Activated naive CD8-positive, alpha-beta T cell (primary cell): ENCODE measurements at regions not wholly inside any gene's neighbourhood (a gene's known extent, or its start where the extent isn't known, plus 50 kb on each side); places are given as distances from the start of the nearest gene placed in this dataset.
"Not testable (repeated sequence)": the region's sequence is repeated elsewhere in the genome, so short reads cannot be mapped to it uniquely, and the experiment has no call there.

ENCODE experiments used
- H3K27ac Mint-ChIP-seq: one replicate; pipeline ENCODE4 v1.8.0; 2021; ENCODE audit warnings: mixed read lengths
- H3K27me3 Mint-ChIP-seq: one replicate; pipeline ENCODE4 v1.8.0; 2021; ENCODE audit warnings: mixed read lengths
- H3K36me3 Mint-ChIP-seq: one replicate; pipeline ENCODE4 v1.8.0; 2021; ENCODE audit warnings: mixed read lengths
- H3K4me1 Mint-ChIP-seq: one replicate; pipeline ENCODE4 v1.8.0; 2021; ENCODE audit warnings: low read depth, mixed read lengths
- H3K4me3 Mint-ChIP-seq: one replicate; pipeline ENCODE4 v1.8.0; 2021; ENCODE audit warnings: mild to moderate bottlenecking, mixed read lengths
- H3K9me3 Mint-ChIP-seq: one replicate; pipeline ENCODE4 v1.8.0; 2021; ENCODE audit warnings: low read depth, mixed read lengths

DNA sequence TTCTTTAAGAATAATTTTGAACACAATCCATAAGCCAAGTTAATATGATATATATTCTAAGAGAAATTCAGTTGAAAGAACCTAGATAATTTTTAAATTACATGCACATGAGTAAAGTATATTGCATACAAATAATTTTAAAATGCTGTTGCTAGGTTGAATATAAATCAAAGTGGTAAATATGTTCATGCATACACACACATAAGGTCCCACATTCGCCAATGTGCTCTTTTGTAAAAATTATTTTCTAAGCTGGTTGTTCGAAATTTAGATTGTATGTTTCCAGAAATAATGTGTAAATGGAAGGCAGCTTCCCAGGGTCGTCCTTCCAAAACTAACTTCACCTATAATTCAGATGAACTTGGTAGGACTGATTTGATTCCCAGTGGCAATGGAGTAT lies 173.7 kb upstream of the CCDC196 start:
- Mint-ChIP-seq H3K9me3 (peaks cover 4% of the 10 kb centered on the region), H3K4me3 (no peak overlapping the region), H3K4me1 (no peaks in the 10 kb centered on the region), H3K27ac (no peak overlapping the region), H3K36me3 (peaks cover 14% of the 10 kb centered on the region), H3K27me3 (no peaks in the 10 kb centered on the region)

DNA sequence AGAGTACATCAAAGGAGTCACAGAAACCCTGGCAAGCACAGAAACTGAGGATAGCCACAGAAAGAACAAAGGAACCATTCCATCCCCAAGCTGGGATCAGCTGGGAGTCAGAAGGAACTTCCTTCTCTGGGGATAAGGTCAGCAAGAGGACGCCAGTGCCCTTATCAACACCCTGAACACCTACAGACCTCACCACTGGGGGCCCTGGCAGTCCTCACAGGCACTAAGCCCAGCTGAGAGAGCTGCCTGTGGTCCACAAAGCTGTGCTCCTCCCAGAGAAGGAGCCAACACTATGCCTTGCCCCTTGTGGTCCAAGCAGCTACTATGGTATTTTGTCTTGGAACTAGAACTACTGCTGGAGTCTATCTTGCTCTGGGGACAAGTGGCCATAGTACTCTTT lies 171.1 kb upstream of the CCDC196 start:
- H3K4me3 Mint-ChIP-seq: no peak overlapping the region
- H3K36me3 Mint-ChIP-seq: peaks cover 17% of the 10 kb centered on the region
- no peaks in the 10 kb centered on the region for H3K27me3 Mint-ChIP-seq
- peaks cover 21% of the 10 kb centered on the region for H3K9me3 Mint-ChIP-seq
- no peaks in the 10 kb centered on the region for H3K4me1 Mint-ChIP-seq
- no peak overlapping the region for H3K27ac Mint-ChIP-seq

DNA sequence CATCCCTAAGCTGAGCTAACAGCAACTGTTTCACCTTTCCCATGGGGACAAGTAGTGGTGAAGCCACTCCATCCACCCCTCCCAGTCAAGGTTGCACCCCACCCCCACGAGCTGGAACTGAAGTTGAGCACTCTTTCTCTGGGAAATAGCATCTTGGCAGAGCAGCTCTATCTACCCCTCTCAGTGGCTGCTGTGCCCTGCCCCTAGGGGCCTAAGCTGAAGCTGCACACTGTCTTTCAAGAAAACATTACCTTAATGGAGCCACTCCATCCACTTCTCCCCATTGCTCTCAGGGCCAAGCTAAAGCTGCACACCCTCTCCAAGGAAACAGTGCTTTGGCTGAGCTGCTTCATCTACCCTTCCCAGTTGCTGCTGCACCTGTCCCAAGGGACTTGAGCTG lies 170.6 kb upstream of the CCDC196 start:
- no peaks in the 10 kb centered on the region for H3K27me3 Mint-ChIP-seq
- H3K4me3 Mint-ChIP-seq: no peak overlapping the region
- no peak overlapping the region for H3K27ac Mint-ChIP-seq
- no peaks in the 10 kb centered on the region for H3K4me1 Mint-ChIP-seq
- peaks cover 17% of the 10 kb centered on the region for H3K36me3 Mint-ChIP-seq
- peaks cover 21% of the 10 kb centered on the region for H3K9me3 Mint-ChIP-seq

DNA sequence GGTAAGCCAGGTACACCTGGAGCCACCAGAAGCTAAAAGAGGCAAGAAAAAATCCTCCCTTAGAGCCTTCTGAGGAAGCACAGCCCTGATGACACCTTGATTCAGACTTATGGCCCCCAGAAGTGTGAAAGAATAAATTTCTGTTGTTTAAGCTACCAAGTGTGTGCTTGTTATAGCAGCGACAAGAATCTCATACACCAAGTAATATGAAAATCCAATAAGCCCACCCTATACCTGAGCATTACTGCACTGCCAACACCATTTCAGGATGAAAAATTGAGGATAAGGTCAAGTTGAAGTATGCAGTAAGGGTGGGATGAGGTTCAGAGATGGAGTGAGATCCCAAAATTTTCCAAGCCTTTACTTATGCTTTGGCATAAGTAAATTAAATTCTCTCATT lies 163.6 kb upstream of the CCDC196 start:
- Mint-ChIP-seq H3K9me3 (peaks cover 20% of the 10 kb centered on the region), H3K27ac (no peak overlapping the region), H3K4me1 (no peaks in the 10 kb centered on the region), H3K36me3 (peaks cover 15% of the 10 kb centered on the region), H3K27me3 (no peaks in the 10 kb centered on the region), H3K4me3 (no peak overlapping the region)

DNA sequence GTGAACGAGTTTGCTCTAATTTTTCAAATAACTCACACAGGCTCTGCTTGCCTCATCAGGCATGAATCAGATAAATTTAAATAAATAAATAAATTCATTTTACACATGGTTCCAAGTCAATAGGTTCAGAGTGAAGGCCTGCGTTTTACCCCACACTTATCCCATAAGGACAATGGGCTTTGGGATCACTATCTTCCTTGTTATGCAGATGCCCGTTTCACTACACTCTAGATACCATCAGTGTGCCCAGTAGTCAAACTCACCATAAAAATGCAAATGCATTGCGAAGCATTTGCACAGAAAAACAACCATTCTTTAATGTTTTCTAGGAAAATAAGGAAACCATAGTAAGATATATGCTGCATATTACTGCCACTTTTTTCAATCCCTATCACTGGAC lies 155.9 kb upstream of the CCDC196 start:
- Mint-ChIP-seq H3K4me3 (no peak overlapping the region), H3K36me3 (peaks cover 4% of the 10 kb centered on the region), H3K9me3 (no peaks in the 10 kb centered on the region), H3K4me1 (no peaks in the 10 kb centered on the region), H3K27me3 (peaks cover 3% of the 10 kb centered on the region), H3K27ac (no peak overlapping the region)

DNA sequence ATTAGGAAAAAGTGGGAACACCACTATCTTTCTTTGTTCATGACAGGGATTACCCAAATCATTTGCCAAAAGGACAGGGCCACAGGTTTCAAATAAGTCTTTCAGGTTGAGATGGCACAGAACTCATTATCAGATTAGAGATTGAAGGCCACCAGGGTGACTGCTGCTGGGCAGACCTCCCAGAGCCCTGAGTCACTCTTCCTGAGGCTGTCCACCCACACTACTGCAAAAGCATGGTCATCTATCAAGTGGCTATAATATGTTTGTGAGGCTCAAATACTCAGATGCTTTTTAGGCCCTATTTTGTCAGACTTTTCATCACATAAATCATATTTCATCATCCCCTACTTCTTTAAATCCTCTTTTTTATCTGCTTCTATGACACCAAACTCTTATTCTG lies 155.3 kb upstream of the CCDC196 start:
- H3K4me1 Mint-ChIP-seq: no peaks in the 10 kb centered on the region
- H3K36me3 Mint-ChIP-seq: peaks cover 8% of the 10 kb centered on the region
- no peak overlapping the region for H3K27ac Mint-ChIP-seq
- H3K9me3 Mint-ChIP-seq: no peaks in the 10 kb centered on the region
- peaks cover 5% of the 10 kb centered on the region for H3K27me3 Mint-ChIP-seq
- H3K4me3 Mint-ChIP-seq: no peak overlapping the region

DNA sequence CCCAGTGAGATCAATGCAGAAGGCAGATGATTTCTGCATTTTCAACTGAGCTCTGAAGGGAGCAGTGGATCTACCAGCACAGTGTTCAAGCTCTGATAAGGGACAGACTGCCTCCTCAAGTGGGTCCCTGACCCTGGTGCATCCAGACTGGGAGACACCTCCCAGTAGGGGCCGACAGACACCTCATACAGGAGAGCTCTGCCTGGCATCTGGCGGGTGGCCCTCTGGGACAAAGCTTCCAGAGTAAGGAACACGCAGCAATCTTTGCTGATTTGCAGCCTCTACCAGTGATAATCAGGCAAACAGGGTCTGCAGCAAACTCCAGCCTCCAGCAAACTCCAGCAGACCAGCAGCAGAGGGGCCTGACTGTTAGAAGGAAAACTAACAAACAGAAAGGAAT lies 152.9 kb upstream of the CCDC196 start:
- not testable (repeated sequence) for H3K9me3 Mint-ChIP-seq, H3K27me3 Mint-ChIP-seq, H3K36me3 Mint-ChIP-seq, H3K4me1 Mint-ChIP-seq, H3K4me3 Mint-ChIP-seq, H3K27ac Mint-ChIP-seq

DNA sequence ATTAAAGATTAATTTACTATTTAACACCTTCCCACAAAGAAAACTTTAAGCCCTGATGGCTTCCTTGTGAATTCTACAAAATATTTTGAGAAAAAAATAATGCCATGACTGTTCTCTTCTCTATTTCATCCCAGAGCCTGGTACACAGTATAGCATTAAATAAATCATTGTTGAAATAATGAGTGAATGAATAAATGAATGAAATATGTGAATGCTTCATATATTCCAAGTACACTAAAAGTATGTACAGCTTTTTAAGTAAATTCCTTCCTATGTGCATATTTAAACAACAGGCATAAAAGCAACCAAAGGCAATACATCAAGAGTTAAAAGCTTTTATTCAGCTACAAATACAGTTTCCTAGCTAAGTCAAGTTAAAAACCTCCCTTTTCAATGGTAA lies 144.9 kb upstream of the CCDC196 start:
- Mint-ChIP-seq H3K4me3 (no peak overlapping the region), H3K27me3 (peaks cover 1% of the 10 kb centered on the region), H3K9me3 (no peaks in the 10 kb centered on the region), H3K27ac (no peak overlapping the region), H3K36me3 (no peaks in the 10 kb centered on the region), H3K4me1 (no peaks in the 10 kb centered on the region)

DNA sequence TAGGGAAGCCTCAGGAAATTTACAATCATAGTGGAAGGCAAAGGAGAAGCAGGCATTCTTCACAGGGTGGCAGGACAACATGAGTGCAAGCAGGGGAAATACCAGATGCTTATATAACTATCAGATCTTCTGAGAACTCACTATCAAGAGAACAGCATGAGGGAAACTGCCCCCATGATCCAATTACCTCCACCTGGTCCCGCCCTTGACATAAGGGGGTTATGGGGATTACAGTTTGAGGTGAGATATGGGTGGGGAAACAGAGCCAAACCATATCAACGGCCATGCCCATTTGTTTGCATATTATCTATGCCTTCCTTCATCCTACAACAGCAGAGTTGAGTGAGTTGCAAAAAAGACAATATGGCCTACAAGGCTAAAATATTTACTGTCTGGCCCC lies 140.2 kb upstream of the CCDC196 start:
- Mint-ChIP-seq H3K27me3 (peaks cover 1% of the 10 kb centered on the region), H3K36me3 (peaks cover 19% of the 10 kb centered on the region), H3K9me3 (peaks cover 20% of the 10 kb centered on the region), H3K27ac (no peak overlapping the region), H3K4me1 (no peaks in the 10 kb centered on the region), H3K4me3 (no peak overlapping the region)

DNA sequence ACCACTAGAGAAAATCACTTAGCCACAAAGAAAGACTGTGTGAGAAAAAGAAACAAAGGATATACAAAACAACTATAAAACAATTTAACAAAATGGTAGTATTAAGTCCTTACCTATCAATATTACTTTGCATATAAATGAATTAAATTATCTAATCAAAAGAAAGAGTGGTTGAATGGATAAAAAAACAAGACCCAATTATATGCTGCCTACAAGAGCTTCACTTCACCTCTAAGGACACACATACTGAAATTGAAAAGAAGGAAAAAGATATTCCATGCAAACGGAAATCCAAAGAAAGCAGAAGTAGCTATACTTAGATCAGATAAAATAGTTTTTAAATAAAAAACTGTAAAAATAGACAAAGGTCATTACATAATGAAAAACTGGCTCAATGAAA lies 134.9 kb upstream of the CCDC196 start:
- H3K27me3 Mint-ChIP-seq: no peaks in the 10 kb centered on the region
- H3K4me3 Mint-ChIP-seq: no peak overlapping the region
- H3K27ac Mint-ChIP-seq: no peak overlapping the region
- H3K36me3 Mint-ChIP-seq: peaks cover 30% of the 10 kb centered on the region
- peaks cover 27% of the 10 kb centered on the region for H3K9me3 Mint-ChIP-seq
- no peaks in the 10 kb centered on the region for H3K4me1 Mint-ChIP-seq

DNA sequence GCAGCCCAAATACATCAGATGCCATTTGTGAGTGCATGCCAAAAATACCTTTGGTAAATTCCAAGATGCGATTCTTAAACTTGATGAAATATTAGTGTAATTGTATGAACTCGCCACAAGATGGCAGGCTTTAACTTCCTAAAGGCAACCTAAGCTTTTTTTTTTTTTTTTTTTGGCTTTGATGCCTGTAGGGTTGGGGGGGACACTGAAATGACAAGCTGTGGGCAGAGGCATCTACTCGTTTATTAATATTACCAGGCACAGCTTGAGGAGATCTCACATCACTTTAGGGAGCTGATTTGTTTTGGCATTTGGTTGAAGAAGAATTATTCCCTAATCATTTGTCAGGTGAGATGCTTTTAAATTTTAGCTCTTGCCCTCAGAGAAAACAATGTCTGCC lies 126.7 kb upstream of the CCDC196 start:
- no peaks in the 10 kb centered on the region for H3K36me3 Mint-ChIP-seq
- no peaks in the 10 kb centered on the region for H3K4me1 Mint-ChIP-seq
- H3K4me3 Mint-ChIP-seq: no peak overlapping the region
- no peaks in the 10 kb centered on the region for H3K9me3 Mint-ChIP-seq
- no peak overlapping the region for H3K27ac Mint-ChIP-seq
- H3K27me3 Mint-ChIP-seq: no peaks in the 10 kb centered on the region

DNA sequence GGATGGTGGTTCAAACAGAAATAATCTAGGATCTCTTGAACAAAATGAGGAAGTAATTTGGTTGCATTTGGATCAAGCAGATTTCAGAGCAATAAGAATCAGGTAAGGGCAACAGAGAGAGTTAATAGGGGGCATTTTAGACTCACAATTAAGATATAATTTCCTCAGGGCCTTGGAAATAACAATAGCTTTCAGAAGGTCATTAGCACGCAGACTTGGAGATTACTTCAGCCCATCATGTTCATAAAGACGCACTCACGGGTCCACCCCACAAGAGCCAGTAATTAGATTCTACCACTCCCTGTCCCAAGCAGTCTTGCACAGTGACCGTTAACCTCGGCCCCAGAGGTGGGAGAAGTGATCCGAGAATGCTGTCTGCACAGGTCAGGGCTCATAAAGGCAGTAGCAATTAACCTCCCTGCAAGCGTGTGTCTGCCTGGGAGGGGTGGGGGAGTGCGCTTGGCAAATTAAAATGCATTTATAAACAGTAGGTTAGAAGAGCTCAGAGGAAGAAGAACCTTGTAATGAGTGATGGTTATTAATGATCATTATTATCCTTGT lies 125.7 kb upstream of the CCDC196 start:
- Mint-ChIP-seq H3K9me3 (no peaks in the 10 kb centered on the region), H3K27me3 (no peaks in the 10 kb centered on the region), H3K36me3 (no peaks in the 10 kb centered on the region), H3K27ac (no peak overlapping the region), H3K4me3 (no peak overlapping the region), H3K4me1 (no peaks in the 10 kb centered on the region)

DNA sequence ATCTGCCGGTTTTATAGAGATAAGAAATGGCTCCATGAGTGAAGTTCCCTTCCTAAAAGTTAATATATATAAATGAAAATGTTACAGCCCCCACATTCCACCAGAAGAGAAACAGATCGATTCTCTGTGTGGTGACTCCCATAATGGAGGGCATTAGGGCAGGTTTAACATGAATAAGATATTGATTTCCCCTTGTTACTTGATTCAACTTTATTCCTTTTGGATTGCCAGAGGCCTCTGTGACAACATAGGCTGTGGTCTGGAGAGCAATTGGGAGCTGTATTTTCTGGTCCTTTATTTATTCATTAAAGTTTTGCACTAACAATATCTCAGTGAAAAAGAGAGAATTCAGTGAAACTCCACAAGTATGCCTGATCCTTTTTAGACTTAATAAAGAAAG lies 125.2 kb upstream of the CCDC196 start:
- H3K36me3 Mint-ChIP-seq: no peaks in the 10 kb centered on the region
- no peaks in the 10 kb centered on the region for H3K27me3 Mint-ChIP-seq
- no peak overlapping the region for H3K4me3 Mint-ChIP-seq
- H3K9me3 Mint-ChIP-seq: no peaks in the 10 kb centered on the region
- H3K4me1 Mint-ChIP-seq: no peaks in the 10 kb centered on the region
- H3K27ac Mint-ChIP-seq: no peak overlapping the region

DNA sequence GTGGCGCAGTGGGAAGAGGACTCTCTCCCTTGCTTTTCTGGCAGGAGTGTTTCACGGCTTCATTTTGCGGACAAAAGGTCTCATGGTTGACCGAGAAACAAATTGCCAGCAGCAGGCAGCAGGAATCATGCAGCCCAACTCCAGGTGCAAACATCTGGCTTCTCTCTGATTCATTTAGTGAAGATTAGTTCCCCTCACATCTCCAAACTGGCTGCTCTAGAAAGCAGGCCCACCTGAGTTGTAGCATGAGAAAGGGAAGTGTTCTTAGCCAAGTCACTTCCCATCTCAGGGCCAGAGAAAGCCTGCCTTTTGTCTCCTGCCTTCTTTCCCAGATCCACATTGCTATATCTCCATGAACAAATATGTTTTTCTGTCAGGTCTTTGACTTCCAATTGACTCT lies 120.8 kb upstream of the CCDC196 start:
- no peaks in the 10 kb centered on the region for H3K9me3 Mint-ChIP-seq
- H3K27ac Mint-ChIP-seq: no peak overlapping the region
- H3K36me3 Mint-ChIP-seq: no peaks in the 10 kb centered on the region
- H3K27me3 Mint-ChIP-seq: no peaks in the 10 kb centered on the region
- H3K4me1 Mint-ChIP-seq: no peaks in the 10 kb centered on the region
- H3K4me3 Mint-ChIP-seq: no peak overlapping the region

DNA sequence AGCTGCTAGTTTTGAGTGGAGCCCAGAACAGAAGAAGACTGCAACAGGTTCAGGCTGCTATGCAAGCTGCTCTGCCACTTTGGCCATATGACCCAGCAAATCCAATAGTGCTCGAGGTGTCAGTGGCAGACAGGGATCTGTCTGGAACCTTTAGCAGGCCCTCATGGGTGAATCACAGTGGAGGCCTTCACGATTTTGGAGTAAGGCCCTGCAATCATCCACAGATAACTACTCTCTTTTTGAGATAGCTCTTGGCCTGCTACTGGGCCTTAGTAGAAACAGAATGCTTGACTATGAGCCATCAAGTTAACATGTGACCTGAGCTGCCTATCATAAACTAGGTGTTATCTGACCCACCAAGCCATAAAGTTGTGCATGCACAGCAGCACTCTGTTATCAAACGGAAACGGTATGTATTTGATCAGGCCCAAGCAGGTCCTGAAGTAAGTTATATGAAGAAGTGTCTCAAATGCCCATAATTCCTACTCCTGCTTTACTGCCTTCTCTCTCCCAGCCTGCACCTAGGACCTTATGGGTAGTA lies 116.9 kb upstream of the CCDC196 start:
- H3K9me3 Mint-ChIP-seq: no peaks in the 10 kb centered on the region
- no peak overlapping the region for H3K4me3 Mint-ChIP-seq
- H3K27me3 Mint-ChIP-seq: peaks cover 2% of the 10 kb centered on the region
- no peak overlapping the region for H3K27ac Mint-ChIP-seq
- no peaks in the 10 kb centered on the region for H3K36me3 Mint-ChIP-seq
- no peaks in the 10 kb centered on the region for H3K4me1 Mint-ChIP-seq

DNA sequence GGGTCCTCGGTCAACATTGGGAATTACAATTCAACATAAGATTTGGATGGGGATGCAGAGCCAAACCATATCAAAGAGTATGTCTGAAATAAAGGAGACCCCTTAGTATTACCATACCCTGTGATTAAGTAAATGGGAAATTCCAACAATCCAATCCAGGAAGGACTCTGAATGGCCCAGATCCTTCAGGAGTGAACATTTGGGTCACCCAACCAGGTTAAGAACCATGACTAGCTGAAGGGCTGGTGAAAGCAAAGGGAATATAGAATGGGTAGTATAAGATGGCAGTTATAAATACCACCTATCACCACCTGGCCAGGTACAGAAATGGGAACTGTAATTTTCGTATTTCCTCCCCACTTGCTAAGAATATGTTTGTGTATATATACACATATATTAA lies 114.4 kb upstream of the CCDC196 start:
- no peak overlapping the region for H3K27ac Mint-ChIP-seq
- H3K9me3 Mint-ChIP-seq: no peaks in the 10 kb centered on the region
- no peaks in the 10 kb centered on the region for H3K4me1 Mint-ChIP-seq
- H3K4me3 Mint-ChIP-seq: no peak overlapping the region
- H3K36me3 Mint-ChIP-seq: no peaks in the 10 kb centered on the region
- H3K27me3 Mint-ChIP-seq: peaks cover 2% of the 10 kb centered on the region
